Ovary (tissue), 7 donors: ENCODE measurements at regions not wholly inside any gene's neighbourhood (a gene's known extent, or its start where the extent isn't known, plus 50 kb on each side); places are given as distances from the start of the nearest gene placed in this dataset.

ENCODE experiments used
- DNase-seq, 5 donors: peaks; one replicate each; pipeline ENCODE4 v3.0.0-alpha.2; 2019 to 2020
- H3K27ac ChIP-seq, 2 donors: fragments of 200-600 bp; one replicate each; pipeline versions ENCODE4 v1.5.1 to v1.8.0; 2019 to 2022
- H3K27me3 ChIP-seq: fragments of 200-600 bp; one replicate; pipeline ENCODE4 v1.8.0; 2022
- H3K36me3 ChIP-seq: fragments of 200-600 bp; sonication (generic); one replicate; pipeline ENCODE4 v1.5.1; 2019
- H3K4me1 ChIP-seq: one replicate; pipeline ENCODE4 v1.8.1; 2013; ENCODE audit warnings: mild to moderate bottlenecking, moderate library complexity; ENCODE audit not compliant: insufficient read depth
- H3K4me3 ChIP-seq: fragments of 200-600 bp; sonication (generic); one replicate; pipeline ENCODE4 v1.5.1; 2017
- H3K9me3 ChIP-seq, 2 donors: fragments of 200-600 bp in 1 of 2; sonication (generic) in 1 of 2; one replicate each; pipeline versions ENCODE4 v1.5.1 to v1.8.1; 2013 to 2019; ENCODE audit warnings: mild to moderate bottlenecking in 1 of 2, moderate library complexity in 1 of 2
- EP300 ChIP-seq: sonication (generic); formaldehyde crosslinking; IDR thresholded peaks from one replicate; pipeline ENCODE4 v1.6.1; 2017; ENCODE audit warnings: antibody characterized with exemption
- POLR2A ChIP-seq: fragments of 450-650 bp; IDR thresholded peaks from one replicate; pipeline ENCODE4 v1.6.1; 2017; ENCODE audit warnings: antibody characterized with exemption, mild to moderate bottlenecking, moderate library complexity
- WGBS, 3 donors: extraction: QIAGEN DNeasy Blood & Tissue Kit in 1 of 3; methylation state at CpG; one replicate each; pipeline versions ENCODE4 v1.1.5 to v1.1.7; 2013 to 2017; 5-methylcytosine and 5-hydroxymethylcytosine counted together
- intact Hi-C, 4 donors: fragments of 100-400 bp; cut with DNase I; formaldehyde crosslinking; loops; one replicate each; pipeline versions ENCODE4 v1.11.0 to v1.15.1; 2022 to 2023
- TF ChIP-seq, protein P1 (sequence below), 3 donors: fragments of 450-650 bp in 2 of 3; fragments of 200-600 bp in 1 of 3; IDR thresholded peaks; one replicate each; pipeline versions ENCODE4 v1.5.1 to v1.8.0; 2016 to 2022; ENCODE audit warnings: antibody characterized with exemption in 3 of 3, mild to moderate bottlenecking in 1 of 3
- donor health status: DM: no; HTN: no; CAD: no; lungs with moderate emphysema.
- donor health status: DM: no; HTN: no; CAD: no.
- donor health status: Bipolar disorder and iron deficiency.
- donor health status: DM: no; HTN: no; CAD: no.
- donor health status: DM: yes; HTN: yes; CAD: no.

- no peak for DNase-seq
- TF ChIP-seq POLR2A (no peak), EP300 (no peak)
- TF ChIP-seq, protein P1, sequence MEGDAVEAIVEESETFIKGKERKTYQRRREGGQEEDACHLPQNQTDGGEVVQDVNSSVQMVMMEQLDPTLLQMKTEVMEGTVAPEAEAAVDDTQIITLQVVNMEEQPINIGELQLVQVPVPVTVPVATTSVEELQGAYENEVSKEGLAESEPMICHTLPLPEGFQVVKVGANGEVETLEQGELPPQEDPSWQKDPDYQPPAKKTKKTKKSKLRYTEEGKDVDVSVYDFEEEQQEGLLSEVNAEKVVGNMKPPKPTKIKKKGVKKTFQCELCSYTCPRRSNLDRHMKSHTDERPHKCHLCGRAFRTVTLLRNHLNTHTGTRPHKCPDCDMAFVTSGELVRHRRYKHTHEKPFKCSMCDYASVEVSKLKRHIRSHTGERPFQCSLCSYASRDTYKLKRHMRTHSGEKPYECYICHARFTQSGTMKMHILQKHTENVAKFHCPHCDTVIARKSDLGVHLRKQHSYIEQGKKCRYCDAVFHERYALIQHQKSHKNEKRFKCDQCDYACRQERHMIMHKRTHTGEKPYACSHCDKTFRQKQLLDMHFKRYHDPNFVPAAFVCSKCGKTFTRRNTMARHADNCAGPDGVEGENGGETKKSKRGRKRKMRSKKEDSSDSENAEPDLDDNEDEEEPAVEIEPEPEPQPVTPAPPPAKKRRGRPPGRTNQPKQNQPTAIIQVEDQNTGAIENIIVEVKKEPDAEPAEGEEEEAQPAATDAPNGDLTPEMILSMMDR (IDR thresholded peaks at IDR 0.05), result no peak
- Histone ChIP-seq H3K9me3 (no peaks in the 10 kb centered on the region), H3K4me3 (no peak overlapping the region), H3K4me1 (no peaks in the 10 kb centered on the region), H3K27me3 (no peaks in the 10 kb centered on the region), H3K27ac (no peak overlapping the region), H3K36me3 (no peaks in the 10 kb centered on the region)
- WGBS, 3 donors, result 90 to 97% (median 95%) methylated on average over 2 of the region's 2 CpGs
- intact Hi-C loops, result no loop called here
Observed at GRCh38 chr2:199707593-199708185, 143.3 kb downstream of the FTCDNL1 start.

GRCh38 chr2:199705538-199705937 lies 145.5 kb downstream of the FTCDNL1 start:
- no peaks in the 10 kb centered on the region for H3K27me3 ChIP-seq
- no peaks in the 10 kb centered on the region for H3K9me3 ChIP-seq
- intact Hi-C loops, result no loop called here
- 93 to 94% (median 93%) methylated on average over 1 of the region's 1 CpG for WGBS, 3 donors
- no peak overlapping the region for H3K27ac ChIP-seq
- H3K4me3 ChIP-seq, result no peak overlapping the region
- H3K4me1 ChIP-seq, result no peaks in the 10 kb centered on the region
- DNase-seq, result no peak
- TF ChIP-seq EP300, result no peak
- TF ChIP-seq POLR2A, result no peak
- TF ChIP-seq, protein P1 (IDR thresholded peaks at IDR 0.05), result no peak
- no peaks in the 10 kb centered on the region for H3K36me3 ChIP-seq

- intact Hi-C loops, result no loop called here
- no peaks in the 10 kb centered on the region for H3K36me3 ChIP-seq
Observed at GRCh38 chr2:199704358-199705238, 146.4 kb downstream of the FTCDNL1 start.

DNA sequence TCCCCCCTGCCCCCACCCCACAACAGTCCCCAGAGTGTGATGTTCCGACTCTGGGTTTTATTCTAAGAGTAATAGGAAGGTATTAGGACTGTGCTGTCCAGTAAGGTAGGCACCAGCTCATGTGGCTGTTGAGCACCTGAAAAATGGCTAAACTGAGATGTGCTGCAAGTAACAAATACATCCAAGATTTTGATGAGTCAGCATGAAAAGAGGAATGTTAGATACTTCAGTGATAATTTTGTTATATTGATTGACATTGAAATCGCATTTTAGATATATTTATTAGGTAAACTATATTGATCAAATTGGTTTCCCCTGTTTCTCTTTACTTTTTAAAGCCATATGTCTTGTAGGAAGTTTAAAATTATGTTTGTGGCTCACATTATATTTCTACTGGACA lies 147.8 kb downstream of the FTCDNL1 start:
- 69 to 86% (median 76%) methylated on average over 2 of the region's 2 CpGs for WGBS, 3 donors
- no peaks in the 10 kb centered on the region for H3K9me3 ChIP-seq
- TF ChIP-seq, protein P1 (IDR thresholded peaks at IDR 0.05), result no peak
- TF ChIP-seq POLR2A, result no peak
- TF ChIP-seq EP300, result no peak
- DNase-seq, result no peak
- H3K27me3 ChIP-seq, result no peaks in the 10 kb centered on the region
- no peaks in the 10 kb centered on the region for H3K36me3 ChIP-seq
- intact Hi-C loops, result no loop called here
- H3K27ac ChIP-seq, result no peak overlapping the region
- no peak overlapping the region for H3K4me3 ChIP-seq
- H3K4me1 ChIP-seq, result no peaks in the 10 kb centered on the region

More at GRCh38 chr2:199704358-199705238, 146.4 kb downstream of the FTCDNL1 start:
- TF ChIP-seq, protein P1 (IDR thresholded peaks at IDR 0.05), result no peak
- TF ChIP-seq EP300, result no peak
- TF ChIP-seq POLR2A, result no peak
- 54 to 78% (median 64%) methylated on average over 1 of the region's 1 CpG for WGBS, 3 donors
- Histone ChIP-seq H3K27ac (no peak overlapping the region), H3K4me1 (no peaks in the 10 kb centered on the region), H3K4me3 (no peak overlapping the region), H3K27me3 (no peaks in the 10 kb centered on the region), H3K9me3 (no peaks in the 10 kb centered on the region)
- no peak for DNase-seq
